HepG2 (cell line): ENCODE measurements at regions not wholly inside any gene's neighbourhood (a gene's known extent, or its start where the extent isn't known, plus 50 kb on each side); places are given as distances from the start of the nearest gene placed in this dataset.
A peak's percentile ranks its signal among the peaks of the same experiment; 100 is the strongest.

ENCODE experiments used
- ATAC-seq: fragments of 200-7000 bp; cut with Tn5 transposase; 3 replicates; pipeline ENCODE4 v1.9.1; 2020; ENCODE audit warnings: mild to moderate bottlenecking, moderate library complexity
- BruUV-seq: library from RNA; stranded (reverse); fragments of 400-500 nt; replicated peaks from 2 replicates; lab custom pipeline; 2021; lab: Mats Ljungman, UMichigan
- CTCF ChIA-PET: fragments of 300-600 bp; formaldehyde crosslinking; extraction: SDS; loops from one replicate; lab custom pipeline; 2021; ENCODE audit warnings: low total read pairs, inconsistent platforms, low intra/inter-chr PET ratio; lab: Yijun Ruan, JAX
- POLR2A ChIA-PET: fragments of 350-600 bp; sonication (Branson Sonifier 250); formaldehyde crosslinking; loops from one replicate; lab custom pipeline; 2020; ENCODE audit warnings: antibody characterized with exemption, inconsistent platforms; lab: Yijun Ruan, JAX
- DNase-seq: peaks from one replicate; pipeline ENCODE4 v3.0.0-alpha.2; 2015; ENCODE audit warnings: low spot score
- FAIRE-seq: peaks from 3 replicates; lab custom pipeline; 2011; peaks lifted over from hg19 to GRCh38; lab: Jason Lieb, UNC
- H2AFZ ChIP-seq: one replicate; pipeline ENCODE4 v1.6.1; 2011; ENCODE audit warnings: low read length, inconsistent platforms
- H3K27ac ChIP-seq: fragments of 300-600 bp; 3 replicates; pipeline ENCODE4 v1.8.0; 2011; ENCODE audit warnings: mixed run types, mild to moderate bottlenecking, mixed read lengths, low read length, inconsistent platforms; ENCODE audit not compliant: insufficient read depth; ENCODE audit errors: extremely low read length
- H3K27me3 ChIP-seq, 2 experiments: fragments of 200-600 bp in 1 of 2; 2 replicates in 1 of 2; 3 replicates in 1 of 2; pipeline versions ENCODE4 v1.6.0 to v1.8.0; 2011; ENCODE audit warnings: low read length in 2 of 2, mild to moderate bottlenecking in 2 of 2, moderate library complexity in 2 of 2, inconsistent platforms in 1 of 2; ENCODE audit not compliant: insufficient read depth in 2 of 2, control insufficient read depth in 1 of 2
- H3K36me3 ChIP-seq, 2 experiments: fragments of 200-600 bp in 1 of 2; replicated peaks in 1 of 2; 2 replicates in 1 of 2; 3 replicates in 1 of 2; pipeline versions ENCODE4 v1.5.1 to v1.8.0; 2011; ENCODE audit warnings: low read length in 2 of 2, inconsistent platforms in 1 of 2; ENCODE audit not compliant: insufficient read depth in 2 of 2, control insufficient read depth in 1 of 2
- H3K4me1 ChIP-seq: 2 replicates; pipeline ENCODE4 v1.5.1; 2012; ENCODE audit warnings: low read length, inconsistent platforms; ENCODE audit not compliant: insufficient read depth
- H3K4me2 ChIP-seq: 2 replicates; pipeline ENCODE4 v1.6.0; 2011; ENCODE audit warnings: low read depth, low read length, inconsistent platforms
- H3K4me3 ChIP-seq, 3 experiments: fragments of 200-600 bp in 1 of 3; sonication (generic), shearing (Covaris generic) in 1 of 3; replicated peaks in 1 of 3; 2 replicates each; pipeline ENCODE4 v1.5.1; 2011 to 2016; ENCODE audit warnings: low read length in 3 of 3, inconsistent platforms in 2 of 3, low read depth in 2 of 3, mild to moderate bottlenecking in 2 of 3, control low read depth in 1 of 3, mixed read lengths in 1 of 3; ENCODE audit not compliant: insufficient read depth in 1 of 3
- H3K79me2 ChIP-seq: one replicate; pipeline ENCODE4 v1.6.1; 2011; ENCODE audit warnings: low read length, inconsistent platforms; ENCODE audit not compliant: insufficient read depth
- H3K9ac ChIP-seq: 2 replicates; pipeline ENCODE4 v1.6.0; 2011; ENCODE audit warnings: mild to moderate bottlenecking, low read depth, low read length, inconsistent platforms; ENCODE audit not compliant: insufficient read depth
- H3K9me3 ChIP-seq: 2 replicates; pipeline ENCODE4 v1.5.1; 2012; ENCODE audit warnings: mild to moderate bottlenecking, low read length
- H4K20me1 ChIP-seq: 2 replicates; pipeline ENCODE4 v1.6.0; 2011; ENCODE audit warnings: inconsistent platforms, mild to moderate bottlenecking, low read length, moderate library complexity; ENCODE audit not compliant: insufficient read depth
- ATRX ChIP-seq: sonication (generic); formaldehyde crosslinking; IDR thresholded peaks from 2 replicates; pipeline ENCODE4 v1.4.0; 2020; ENCODE audit warnings: missing genetic modification reagents, borderline replicate concordance
- CCDC6 ChIP-seq: sonication (generic); formaldehyde crosslinking; IDR thresholded peaks from 2 replicates; pipeline ENCODE4 v1.8.1; 2022; ENCODE audit warnings: mild to moderate bottlenecking, missing genetic modification reagents, moderate library complexity
- LCORL ChIP-seq, 2 experiments: fragments of 450-650 bp in 1 of 2; sonication (generic) in 1 of 2; formaldehyde crosslinking in 1 of 2; IDR thresholded peaks; 2 replicates each; pipeline versions ENCODE4 v1.5.0 to v1.6.1; 2017 to 2020; ENCODE audit warnings: antibody characterized with exemption in 1 of 2, missing genetic modification reagents in 1 of 2
- PCBP1 ChIP-seq: fragments of 200-400 bp; formaldehyde crosslinking; IDR thresholded peaks from 2 replicates; pipeline ENCODE4 v1.6.1; 2017; ENCODE audit warnings: mild to moderate bottlenecking, low read depth, low read length, borderline replicate concordance
- ZNF256 ChIP-seq: sonication (generic); formaldehyde crosslinking; conservative IDR thresholded peaks from 2 replicates; pipeline ENCODE4 v1.4.0; 2020; ENCODE audit warnings: missing genetic modification reagents
- ZNF713 ChIP-seq: sonication (generic); formaldehyde crosslinking; IDR thresholded peaks from 2 replicates; pipeline ENCODE4 v1.4.0; 2020; ENCODE audit warnings: mild to moderate bottlenecking, missing genetic modification reagents
- ZNF776 ChIP-seq: sonication (generic); formaldehyde crosslinking; IDR thresholded peaks from 2 replicates; pipeline ENCODE4 v1.4.0; 2020; ENCODE audit warnings: mild to moderate bottlenecking, missing genetic modification reagents
- WGBS: methylation state at CpG from one replicate; pipeline ENCODE4 v1.1.6; 2017; ENCODE audit warnings: low lambda C conversion rate; 5-methylcytosine and 5-hydroxymethylcytosine counted together
- in situ Hi-C: cut with HindIII; loops from 2 replicates; pipeline ENCODE4 v1.10.0; 2017; ENCODE audit warnings: low pct_unique_long_range_greater_than_20kb; ENCODE audit not compliant: extremely low pct_ligation_motif_present
- intact Hi-C: fragments of 100-400 bp; cut with micrococcal nuclease; formaldehyde crosslinking; loops from one replicate; pipeline ENCODE4 v1.10.0; 2022; ENCODE audit not compliant: unreplicated experiment
- TF ChIP-seq, protein P1 (sequence below): sonication (generic); formaldehyde crosslinking; conservative IDR thresholded peaks from 2 replicates; pipeline ENCODE4 v1.8.1; 2023; ENCODE audit warnings: missing genetic modification reagents

DNA sequence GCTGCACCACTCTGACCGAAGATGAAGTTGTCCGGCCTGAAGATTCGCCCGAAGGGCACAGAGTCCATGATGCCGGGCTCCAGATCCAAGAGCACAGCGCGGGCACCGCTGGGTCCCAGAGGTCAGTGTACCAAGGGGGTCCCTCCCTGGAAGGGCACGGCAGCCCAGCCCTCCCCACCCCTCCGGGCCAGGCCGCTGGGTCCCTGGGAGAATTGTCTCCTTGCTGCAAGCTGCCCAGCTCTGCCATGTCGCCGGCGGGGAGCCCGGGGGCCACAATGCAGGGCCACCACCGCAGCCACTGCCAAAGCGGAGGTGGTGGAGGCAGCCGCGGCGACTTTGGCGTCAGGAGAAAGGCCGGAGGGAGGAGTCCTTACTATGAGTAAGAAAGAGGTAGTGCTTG lies 189.5 kb upstream of the CYRIA start (continued):
- TF ChIP-seq PCBP1 (no peak), ATRX (no peak), ZNF713 (CRISPR knock-in tag) (no peak), ZNF776 (CRISPR knock-in tag) (no peak), CCDC6 (CRISPR knock-in tag) (no peak)
- TF ChIP-seq, protein P1, sequence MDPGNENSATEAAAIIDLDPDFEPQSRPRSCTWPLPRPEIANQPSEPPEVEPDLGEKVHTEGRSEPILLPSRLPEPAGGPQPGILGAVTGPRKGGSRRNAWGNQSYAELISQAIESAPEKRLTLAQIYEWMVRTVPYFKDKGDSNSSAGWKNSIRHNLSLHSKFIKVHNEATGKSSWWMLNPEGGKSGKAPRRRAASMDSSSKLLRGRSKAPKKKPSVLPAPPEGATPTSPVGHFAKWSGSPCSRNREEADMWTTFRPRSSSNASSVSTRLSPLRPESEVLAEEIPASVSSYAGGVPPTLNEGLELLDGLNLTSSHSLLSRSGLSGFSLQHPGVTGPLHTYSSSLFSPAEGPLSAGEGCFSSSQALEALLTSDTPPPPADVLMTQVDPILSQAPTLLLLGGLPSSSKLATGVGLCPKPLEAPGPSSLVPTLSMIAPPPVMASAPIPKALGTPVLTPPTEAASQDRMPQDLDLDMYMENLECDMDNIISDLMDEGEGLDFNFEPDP (CRISPR knock-in tag) = no peak

- intact Hi-C loops = no loop called here
Observed at GRCh38 chr2:16853088-16853487, 187.5 kb upstream of the CYRIA start.

More at GRCh38 chr2:16853088-16853487, 187.5 kb upstream of the CYRIA start:
- in situ Hi-C loops = no loop called here
- FAIRE-seq = no peak
- no peak for DNase-seq
- TF ChIP-seq ZNF256 (CRISPR knock-in tag) (no peak), LCORL (IDR thresholded peaks at IDR 0.05) (0 out of 2 replicates have a peak, but pooled peaks have one; percentile 44), LCORL (CRISPR knock-in tag; IDR thresholded peaks at IDR 0.05) (no peak)
- TF ChIP-seq, all 625 proteins: peak for 1
- H2AFZ ChIP-seq = no peak overlapping the region
- H3K4me2 ChIP-seq = no peak overlapping the region
- H3K9ac ChIP-seq = no peak overlapping the region
- no peak overlapping the region for H3K27ac ChIP-seq
- no peaks in the 10 kb centered on the region for H3K4me1 ChIP-seq
- no peaks in the 10 kb centered on the region for H4K20me1 ChIP-seq
- WGBS = 8% methylated on average over 4 of the region's 4 CpGs
- H3K36me3 ChIP-seq = no peaks in the 10 kb centered on the region
- no TSS peak for BruUV-seq
- H3K4me3 ChIP-seq = no peak overlapping the region
- no peaks in the 10 kb centered on the region for H3K27me3 ChIP-seq
- ChIA-PET POLR2A (no interaction called here), CTCF (no interaction called here)
- H3K9me3 ChIP-seq = no peaks in the 10 kb centered on the region
- ATAC-seq = no peak
- H3K79me2 ChIP-seq = no peaks in the 10 kb centered on the region
